ENCODE measurements at regions not wholly inside any gene's neighbourhood (a gene's known extent, or its start where the extent isn't known, plus 50 kb on each side); places are given as distances from the start of the nearest gene placed in this dataset.

GRCh38 chr7:46680147-46680546, 759.1 kb upstream of the IGFBP3 start:
- TF ChIP-seq, protein P1, sequence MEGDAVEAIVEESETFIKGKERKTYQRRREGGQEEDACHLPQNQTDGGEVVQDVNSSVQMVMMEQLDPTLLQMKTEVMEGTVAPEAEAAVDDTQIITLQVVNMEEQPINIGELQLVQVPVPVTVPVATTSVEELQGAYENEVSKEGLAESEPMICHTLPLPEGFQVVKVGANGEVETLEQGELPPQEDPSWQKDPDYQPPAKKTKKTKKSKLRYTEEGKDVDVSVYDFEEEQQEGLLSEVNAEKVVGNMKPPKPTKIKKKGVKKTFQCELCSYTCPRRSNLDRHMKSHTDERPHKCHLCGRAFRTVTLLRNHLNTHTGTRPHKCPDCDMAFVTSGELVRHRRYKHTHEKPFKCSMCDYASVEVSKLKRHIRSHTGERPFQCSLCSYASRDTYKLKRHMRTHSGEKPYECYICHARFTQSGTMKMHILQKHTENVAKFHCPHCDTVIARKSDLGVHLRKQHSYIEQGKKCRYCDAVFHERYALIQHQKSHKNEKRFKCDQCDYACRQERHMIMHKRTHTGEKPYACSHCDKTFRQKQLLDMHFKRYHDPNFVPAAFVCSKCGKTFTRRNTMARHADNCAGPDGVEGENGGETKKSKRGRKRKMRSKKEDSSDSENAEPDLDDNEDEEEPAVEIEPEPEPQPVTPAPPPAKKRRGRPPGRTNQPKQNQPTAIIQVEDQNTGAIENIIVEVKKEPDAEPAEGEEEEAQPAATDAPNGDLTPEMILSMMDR (IDR thresholded peaks at IDR 0.05): no peak
- intact Hi-C loops (cut with DNase I): loop anchor here in 1 of 3 donors (10.0 kb wide), 1 partner anchor 415 kb away; no protein-coding TSS in a partner anchor
- no peak for FAIRE-seq
- Histone ChIP-seq H3K27ac (no peak overlapping the region), H3K27me3 (no peaks in the 10 kb centered on the region), H3K36me3 (no peaks in the 10 kb centered on the region), H3K4me1 (no peaks in the 10 kb centered on the region), H3K4me3 (no peak overlapping the region), H3K9me3 (no peaks in the 10 kb centered on the region)
- 87 to 89% methylated on average over 7 of the region's 7 CpGs for WGBS, 2 donors
- DNase-seq: no peak
- peak in 1 of 4 donors; percentile 65 for ATAC-seq

DNA sequence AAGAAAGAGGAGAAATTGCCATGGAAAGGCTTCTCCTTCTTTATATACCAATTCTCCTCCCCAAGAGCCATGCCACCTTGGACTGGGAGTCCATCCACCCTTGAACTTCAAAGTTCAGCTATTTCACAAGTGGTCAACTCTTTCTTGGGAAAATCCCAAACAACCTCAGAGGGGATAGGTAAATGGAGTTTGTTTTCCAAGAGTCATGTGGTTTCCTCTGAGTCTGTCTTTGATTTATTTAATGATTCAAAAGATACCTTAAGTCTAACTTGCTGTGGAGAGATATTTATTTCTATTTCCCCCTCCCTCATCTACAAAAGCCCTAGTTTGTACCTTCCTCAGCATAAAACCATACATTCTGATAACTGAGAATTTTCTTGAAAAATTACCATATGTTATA, 758.6 kb upstream of the IGFBP3 start:
- no peaks in the 10 kb centered on the region for H3K27me3 ChIP-seq
- H3K27ac ChIP-seq: no peak overlapping the region
- no peaks in the 10 kb centered on the region for H3K36me3 ChIP-seq
- DNase-seq (no peak), FAIRE-seq (no peak), ATAC-seq (no peak)
- no peaks in the 10 kb centered on the region for H3K4me1 ChIP-seq
- H3K9me3 ChIP-seq: no peaks in the 10 kb centered on the region
- intact Hi-C loops (cut with DNase I): loop anchor here in 1 of 3 donors (10.0 kb wide), 1 partner anchor 415 kb away; no protein-coding TSS in a partner anchor
- no peak overlapping the region for H3K4me3 ChIP-seq
- TF ChIP-seq, protein P1 (IDR thresholded peaks at IDR 0.05): no peak

DNA sequence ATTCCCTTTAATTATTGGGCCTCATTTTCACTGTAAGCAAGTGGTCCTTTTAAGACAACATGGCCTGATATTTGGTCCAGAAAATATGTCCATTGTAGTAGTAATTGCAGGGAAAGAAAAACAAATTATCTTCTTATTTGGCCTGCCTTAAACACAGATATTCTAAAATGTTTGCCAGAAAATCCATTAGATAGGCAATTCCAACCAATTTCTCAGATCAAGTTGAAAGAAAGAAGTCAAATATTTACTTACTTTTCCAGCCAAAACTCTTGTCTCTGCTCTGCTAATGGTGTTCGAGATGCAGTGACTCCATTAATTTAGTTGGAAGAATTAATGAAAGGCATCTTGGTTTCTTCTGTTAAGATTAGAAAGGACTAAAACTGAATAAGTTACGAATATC, 757.3 kb upstream of the IGFBP3 start:
- WGBS, 2 donors: 49 to 61% methylated on average over 2 of the region's 2 CpGs
- no peak for FAIRE-seq
- DNase-seq: no peak
- Histone ChIP-seq H3K36me3 (no peaks in the 10 kb centered on the region), H3K27ac (no peak overlapping the region), H3K27me3 (no peaks in the 10 kb centered on the region), H3K4me1 (no peaks in the 10 kb centered on the region), H3K4me3 (no peak overlapping the region), H3K9me3 (no peaks in the 10 kb centered on the region)
- TF ChIP-seq, protein P1 (IDR thresholded peaks at IDR 0.05): no peak
- intact Hi-C loops (cut with DNase I): no loop called here
- no peak for ATAC-seq

DNA sequence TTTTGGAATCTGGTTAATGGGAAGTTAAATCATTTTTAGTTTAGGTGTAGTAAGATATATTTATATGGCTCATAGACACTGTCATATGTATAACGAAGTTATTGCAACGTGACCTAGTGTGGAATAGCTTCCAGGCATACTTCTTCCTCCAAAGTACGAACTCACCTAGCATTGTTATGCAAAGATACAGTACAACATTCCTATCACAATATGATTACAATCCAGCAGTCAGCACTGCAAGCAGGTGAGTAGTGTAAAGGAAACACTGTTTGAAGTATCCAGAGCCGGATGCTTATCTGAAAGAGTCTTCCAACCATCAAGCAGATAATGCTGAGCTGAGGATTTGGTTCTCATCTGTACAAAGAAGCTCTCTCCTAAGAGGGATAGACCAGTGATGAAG, 754.4 kb upstream of the IGFBP3 start:
- Histone ChIP-seq H3K27me3 (no peaks in the 10 kb centered on the region), H3K27ac (no peak overlapping the region), H3K36me3 (no peaks in the 10 kb centered on the region), H3K4me3 (no peak overlapping the region), H3K9me3 (no peaks in the 10 kb centered on the region), H3K4me1 (no peaks in the 10 kb centered on the region)
- TF ChIP-seq, protein P1 (IDR thresholded peaks at IDR 0.05): no peak
- DNase-seq: no peak
- FAIRE-seq: no peak
- ATAC-seq: no peak
- WGBS, 2 donors: 88 to 94% methylated on average over 4 of the region's 4 CpGs
- intact Hi-C loops (cut with DNase I): no loop called here

- Histone ChIP-seq H3K27me3 (no peaks in the 10 kb centered on the region), H3K9me3 (no peaks in the 10 kb centered on the region), H3K4me3 (no peak overlapping the region), H3K36me3 (no peaks in the 10 kb centered on the region), H3K4me1 (no peaks in the 10 kb centered on the region), H3K27ac (no peak overlapping the region)
- WGBS, 2 donors: 86% methylated on average over 2 of the region's 2 CpGs
- TF ChIP-seq, protein P1 (IDR thresholded peaks at IDR 0.05): no peak
- intact Hi-C loops (cut with DNase I): no loop called here
- FAIRE-seq: no peak
- no peak for ATAC-seq
- no peak for DNase-seq
These were observed 751.8 kb upstream of the IGFBP3 start for GRCh38 chr7:46672861-46673260.
